ENCODE measurements at regions not wholly inside any gene's neighbourhood (a gene's known extent, or its start where the extent isn't known, plus 50 kb on each side); places are given as distances from the start of the nearest gene placed in this dataset.
"Not testable (repeated sequence)": the region's sequence is repeated elsewhere in the genome, so short reads cannot be mapped to it uniquely, and the experiment has no call there.

- no peak for DNase-seq (ENCODE audit: low spot score)
Observed at GRCh38 chr2:63695583-63695982, 106.8 kb downstream of the MDH1 start.

- no peak for DNase-seq (ENCODE audit: low spot score)
Observed at GRCh38 chr2:63696496-63696895, 107.7 kb downstream of the MDH1 start.

GRCh38 chr2:63697160-63697559, 108.4 kb downstream of the MDH1 start:
- no peak for DNase-seq (ENCODE audit: low spot score)

GRCh38 chr2:63698786-63699548, 110.2 kb downstream of the MDH1 start:
- DNase-seq (ENCODE audit: low spot score), result peak; percentile 71

GRCh38 chr2:63699549-63699839, 110.7 kb downstream of the MDH1 start:
- DNase-seq (ENCODE audit: low spot score), result no peak

- no peak for DNase-seq (ENCODE audit: low spot score)
Observed at GRCh38 chr2:63700271-63700670, 111.5 kb downstream of the MDH1 start.

GRCh38 chr2:63701406-63701805, 112.6 kb downstream of the MDH1 start:
- DNase-seq (ENCODE audit: low spot score), result no peak

GRCh38 chr2:63706084-63706483, 117.3 kb downstream of the MDH1 start:
- DNase-seq (ENCODE audit: low spot score), result not testable (repeated sequence)

- DNase-seq (ENCODE audit: low spot score), result no peak
Observed at GRCh38 chr2:63710732-63711131, 122.0 kb downstream of the MDH1 start.

- no peak for DNase-seq (ENCODE audit: low spot score)
Observed at GRCh38 chr2:63712748-63713147, 124.0 kb downstream of the MDH1 start.

- DNase-seq (ENCODE audit: low spot score), result no peak
Observed at GRCh38 chr2:63716146-63716545, 125.5 kb upstream of the UGP2 start.

GRCh38 chr2:63719052-63719451, 122.6 kb upstream of the UGP2 start:
- no peak for DNase-seq (ENCODE audit: low spot score)

GRCh38 chr2:63721082-63721424, 120.6 kb upstream of the UGP2 start:
- no peak for DNase-seq (ENCODE audit: low spot score)

- not testable (repeated sequence) for DNase-seq (ENCODE audit: low spot score)
Observed at GRCh38 chr2:63722284-63722683, 119.4 kb upstream of the UGP2 start.

GRCh38 chr2:63723709-63724108, 118.0 kb upstream of the UGP2 start:
- no peak for DNase-seq (ENCODE audit: low spot score)

- DNase-seq (ENCODE audit: low spot score), result not testable (repeated sequence)
Observed at GRCh38 chr2:63725212-63725611, 116.5 kb upstream of the UGP2 start.

- DNase-seq (ENCODE audit: low spot score), result no peak
Observed at GRCh38 chr2:63729362-63729761, 112.3 kb upstream of the UGP2 start.

GRCh38 chr2:63729831-63730230, 111.9 kb upstream of the UGP2 start:
- no peak for DNase-seq (ENCODE audit: low spot score)

- no peak for DNase-seq (ENCODE audit: low spot score)
Observed at GRCh38 chr2:63734510-63734909, 107.2 kb upstream of the UGP2 start.

GRCh38 chr2:63735263-63735662, 106.4 kb upstream of the UGP2 start:
- DNase-seq (ENCODE audit: low spot score), result no peak

GRCh38 chr2:63735931-63736330, 105.8 kb upstream of the UGP2 start:
- DNase-seq (ENCODE audit: low spot score), result no peak

- DNase-seq (ENCODE audit: low spot score), result peak; percentile 70
Observed at GRCh38 chr2:63736354-63736753, 105.3 kb upstream of the UGP2 start.

- no peak for DNase-seq (ENCODE audit: low spot score)
Observed at GRCh38 chr2:63737081-63737751, 104.5 kb upstream of the UGP2 start.

- DNase-seq (ENCODE audit: low spot score), result no peak
Observed at GRCh38 chr2:63738019-63738418, 103.7 kb upstream of the UGP2 start.
